ENCODE measurements at regions not wholly inside any gene's neighbourhood (a gene's known extent, or its start where the extent isn't known, plus 50 kb on each side); places are given as distances from the start of the nearest gene placed in this dataset.

- no peak for TF ChIP-seq CTCF (IDR thresholded peaks at IDR 0.05)
- TF ChIP-seq POLR2A (IDR thresholded peaks at IDR 0.05), result no peak
These were observed 278.2 kb upstream of the RAG2 start for GRCh38 chr11:36876266-36876665.

All from uterus (tissue), 2 donors.